CD1c-positive myeloid dendritic cell (primary cell): ENCODE measurements at regions not wholly inside any gene's neighbourhood (a gene's known extent, or its start where the extent isn't known, plus 50 kb on each side); places are given as distances from the start of the nearest gene placed in this dataset.

ENCODE experiments used
- DNase-seq: peaks from one replicate; pipeline ENCODE4 v3.0.0-alpha.2; 2016; ENCODE audit errors: extremely low spot score

- no peak for DNase-seq
Measured at GRCh38 chr2:225140723-225141122, 98.5 kb upstream of the DOCK10 start.

GRCh38 chr2:225137971-225138370, 95.7 kb upstream of the DOCK10 start:
- DNase-seq, result no peak

DNA sequence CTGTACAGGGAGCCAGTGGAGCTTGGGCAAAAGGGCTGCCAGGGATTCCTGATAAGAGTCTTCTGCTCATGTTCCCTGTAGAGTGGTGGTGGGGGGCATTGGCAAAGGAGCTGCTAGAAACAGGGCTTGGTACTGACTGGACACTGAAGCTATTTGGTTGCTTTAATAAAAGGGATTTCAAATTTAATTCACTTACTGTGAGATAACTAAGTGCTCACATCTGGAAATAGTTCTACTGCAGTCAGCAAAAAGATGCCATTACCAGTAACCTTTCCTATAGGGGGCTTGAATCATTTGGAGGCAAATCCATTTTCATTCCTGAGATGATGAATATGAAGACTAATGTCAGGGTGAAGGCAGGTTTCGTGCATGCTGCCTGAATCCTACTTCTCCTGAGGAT, 94.3 kb upstream of the DOCK10 start:
- no peak for DNase-seq

- DNase-seq, result no peak
Measured at GRCh38 chr2:225131898-225132297, 89.6 kb upstream of the DOCK10 start.

DNA sequence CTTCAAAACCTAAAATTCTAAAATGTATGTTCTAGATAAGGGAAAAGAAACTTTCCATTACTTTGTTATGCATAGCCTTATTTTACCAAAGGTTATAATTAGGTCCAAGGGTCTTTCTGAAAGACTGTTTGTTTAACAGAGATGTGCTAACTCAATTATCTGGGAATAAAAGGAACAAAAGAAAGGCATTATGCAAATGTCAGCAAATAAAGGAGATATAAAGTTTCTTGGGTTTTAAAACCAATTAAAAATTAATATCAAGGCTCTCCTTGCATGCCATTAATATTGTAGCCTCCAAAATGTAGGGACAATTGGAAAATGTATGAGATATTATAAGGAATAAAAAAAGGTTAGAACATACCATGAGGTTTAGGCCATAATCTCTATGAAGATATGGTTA, 87.8 kb upstream of the DOCK10 start:
- DNase-seq, result no peak

- no peak for DNase-seq
Measured at GRCh38 chr2:225124311-225125017, 82.2 kb upstream of the DOCK10 start.

- DNase-seq, result peak; percentile 48
Measured at GRCh38 chr2:225122583-225123486, 80.6 kb upstream of the DOCK10 start.

- no peak for DNase-seq
Measured at GRCh38 chr2:225122007-225122406, 79.7 kb upstream of the DOCK10 start.

GRCh38 chr2:225120186-225120585, 77.9 kb upstream of the DOCK10 start:
- DNase-seq, result no peak

DNA sequence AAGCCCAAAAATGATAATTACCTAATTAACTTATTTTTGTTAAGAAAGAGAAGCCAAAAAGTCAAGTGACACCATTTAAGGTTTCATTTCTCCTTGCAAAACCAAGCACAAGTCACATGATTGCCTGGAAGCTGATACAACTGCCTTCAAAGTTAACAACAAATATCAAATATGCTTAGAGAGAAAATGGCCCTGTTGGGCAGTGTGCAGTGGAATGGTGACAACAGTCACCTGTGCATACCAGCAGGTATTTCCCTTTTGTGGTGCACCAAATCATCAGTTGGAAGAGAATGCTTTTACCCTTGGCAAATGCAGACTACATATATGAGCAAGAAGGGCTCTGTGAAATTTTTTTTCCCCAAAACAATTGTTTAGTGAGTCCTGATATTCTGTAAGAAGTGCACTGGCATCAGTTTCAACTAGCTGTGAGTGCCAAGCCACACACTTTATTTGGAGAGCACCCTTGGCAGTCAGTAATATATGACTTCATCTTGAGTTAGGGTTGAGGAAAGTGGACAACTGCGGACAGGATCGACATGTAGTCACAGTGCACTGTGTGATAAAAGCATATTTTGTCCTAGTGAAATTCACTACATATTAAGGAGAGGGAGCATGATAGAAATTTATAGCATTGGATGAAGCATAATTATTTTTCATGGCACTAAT, 74.9 kb upstream of the DOCK10 start:
- DNase-seq, result peak; percentile 53

DNA sequence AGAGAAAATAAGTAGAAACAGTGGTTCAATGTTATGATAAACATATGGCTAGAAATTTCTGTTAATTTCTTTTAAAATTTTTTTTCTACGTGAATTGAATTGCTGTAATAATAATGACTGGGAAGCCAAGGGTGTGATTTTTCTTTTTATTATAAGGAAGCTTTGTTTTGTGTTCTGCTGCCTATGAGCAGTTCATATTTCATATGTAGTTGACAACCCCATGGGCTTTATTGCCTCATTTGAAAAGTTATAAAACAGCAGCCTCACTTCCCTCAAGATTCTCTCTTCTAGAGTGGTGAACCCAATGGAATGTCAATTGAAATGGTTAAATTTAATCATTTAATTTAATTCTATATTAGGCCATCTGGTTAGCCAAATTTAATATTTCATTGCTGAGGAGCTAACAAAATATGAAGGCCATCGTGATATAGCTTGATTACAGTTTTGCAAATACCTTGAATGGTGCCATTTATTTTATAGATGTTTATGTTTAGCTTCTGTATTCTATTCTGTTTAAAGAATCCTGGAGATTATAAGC, 72.6 kb upstream of the DOCK10 start:
- no peak for DNase-seq

DNA sequence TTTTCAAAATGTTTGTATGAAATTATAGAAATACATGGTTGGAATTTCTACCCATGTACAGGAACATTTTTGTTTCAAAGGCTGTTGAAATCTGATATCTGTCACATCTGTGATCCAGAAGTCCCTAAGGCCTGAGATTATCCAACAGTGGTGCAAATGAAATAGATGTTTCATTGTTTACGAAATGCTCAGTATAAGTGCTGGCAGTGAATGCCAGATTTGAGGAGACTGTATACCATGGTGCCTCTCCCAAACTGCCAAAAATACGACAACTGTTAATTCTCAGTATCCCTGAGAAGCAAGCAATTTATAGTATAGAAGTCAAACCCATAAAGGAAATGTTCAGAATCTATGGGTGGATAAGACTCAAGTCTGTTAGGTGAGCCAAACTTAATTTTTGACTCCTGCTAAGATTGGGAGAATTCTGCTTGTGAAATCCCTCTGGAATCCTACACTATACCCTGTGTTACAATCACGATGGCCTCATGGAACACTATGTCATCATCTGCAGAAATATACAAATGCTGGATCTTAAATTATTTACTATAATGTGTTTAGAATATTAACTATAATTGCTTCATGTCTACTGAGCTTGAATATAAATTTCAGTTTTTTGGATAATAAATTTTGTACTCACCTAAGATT, 71.2 kb upstream of the DOCK10 start:
- DNase-seq, result no peak

DNA sequence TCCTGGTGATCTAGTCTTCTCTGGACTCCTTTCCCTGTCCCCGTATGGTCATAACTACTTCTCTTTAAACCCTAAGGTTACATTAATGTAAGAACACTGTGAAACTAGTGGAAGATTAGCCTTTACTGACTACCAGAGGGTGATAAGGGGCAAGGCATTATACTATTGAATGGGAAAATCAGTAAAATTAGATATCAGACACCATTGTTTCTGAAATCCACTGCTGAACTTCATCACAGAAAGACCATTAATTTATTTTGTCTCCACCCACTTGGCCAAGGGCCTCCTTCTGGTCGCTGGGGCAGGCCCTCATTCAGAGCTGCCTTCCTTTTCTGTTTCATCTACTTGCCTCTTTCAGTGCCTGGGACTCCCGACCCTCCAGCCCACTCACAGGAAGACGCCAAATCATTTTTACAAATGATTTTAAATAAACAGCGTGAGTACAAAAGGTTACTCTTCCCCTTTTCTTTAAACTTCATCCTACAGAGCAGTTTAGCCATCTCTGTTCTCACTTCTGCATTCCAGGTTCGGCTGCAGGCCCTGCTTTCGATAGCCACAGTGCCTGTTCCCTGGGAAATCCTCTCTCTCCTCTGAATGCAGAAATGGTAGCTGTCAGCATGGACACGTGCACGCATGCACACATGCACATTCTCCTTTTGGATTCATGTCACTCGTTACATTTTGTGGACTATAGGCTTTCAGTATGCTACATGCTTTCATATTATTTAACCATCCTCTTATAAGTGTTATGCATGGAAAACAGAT, 70.3 kb upstream of the DOCK10 start:
- DNase-seq, result peak; percentile 89

- no peak for DNase-seq
Measured at GRCh38 chr2:225108805-225109204, 66.5 kb upstream of the DOCK10 start.

GRCh38 chr2:225104971-225105370, 62.7 kb upstream of the DOCK10 start:
- no peak for DNase-seq

- DNase-seq, result no peak
Measured at GRCh38 chr2:225104321-225104720, 62.1 kb upstream of the DOCK10 start.

DNA sequence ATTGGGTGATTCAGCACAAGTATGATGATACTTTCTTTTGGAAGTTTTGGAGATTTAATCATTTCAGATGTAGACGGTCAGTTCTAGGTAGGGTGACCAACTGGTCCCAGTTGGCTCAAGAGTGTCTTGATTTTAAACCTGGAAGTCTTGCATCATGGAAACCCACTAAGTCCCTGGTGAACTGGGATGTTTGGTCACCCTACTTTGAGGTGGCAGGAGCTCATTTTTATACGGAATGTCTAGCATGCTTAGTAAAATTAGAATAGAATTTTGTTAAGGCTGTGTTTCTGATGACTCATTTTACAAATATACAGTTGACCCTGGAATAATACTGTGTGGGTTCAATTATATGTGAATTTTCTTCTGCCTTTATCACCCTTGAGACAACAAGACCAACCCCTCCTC, 61.5 kb upstream of the DOCK10 start:
- DNase-seq, result no peak

GRCh38 chr2:225100856-225101294, 58.6 kb upstream of the DOCK10 start:
- DNase-seq, result no peak

GRCh38 chr2:225100269-225100668, 58.0 kb upstream of the DOCK10 start:
- no peak for DNase-seq

DNA sequence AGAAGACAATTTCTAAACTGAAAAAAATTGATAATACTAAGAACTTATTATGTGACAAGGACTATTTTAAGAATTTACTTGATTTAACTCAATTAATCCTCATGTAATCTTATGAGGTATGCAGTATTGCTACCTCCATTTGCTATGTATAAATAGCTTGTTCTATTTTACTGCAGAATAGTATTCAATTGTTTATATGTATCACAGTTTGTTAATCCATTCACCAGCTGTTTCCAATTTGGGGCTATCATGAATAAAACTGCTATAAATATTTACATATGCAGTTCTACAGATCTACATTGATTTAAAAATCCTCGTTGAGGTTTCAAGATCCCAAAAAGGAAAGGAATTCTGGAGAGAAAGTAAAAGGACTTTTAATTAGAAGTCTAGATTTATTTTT, 54.8 kb upstream of the DOCK10 start:
- DNase-seq, result no peak
